HCT116 (cell line): ENCODE measurements at regions not wholly inside any gene's neighbourhood (a gene's known extent, or its start where the extent isn't known, plus 50 kb on each side); places are given as distances from the start of the nearest gene placed in this dataset.

Experiments used
- ATAC-seq: fragments of 200-7000 bp; cut with Tn5 transposase; 2 replicates; pipeline ENCODE4 v1.9.1; 2020; ENCODE audit warnings: mild to moderate bottlenecking, moderate library complexity
- BruUV-seq: library from RNA; stranded (reverse); fragments of 400-500 nt; replicated peaks from 2 replicates; lab custom pipeline; 2021; lab: Mats Ljungman, UMichigan
- CTCF ChIA-PET: fragments of 300-600 bp; sonication (Branson Sonifier 250); formaldehyde crosslinking; loops from one replicate; lab custom pipeline; 2021; ENCODE audit warnings: antibody characterized with exemption; lab: Charles Lee
- POLR2A ChIA-PET: fragments of 300-600, 350-600 bp; sonication (Branson Sonifier 250); formaldehyde crosslinking; loops from one replicate; lab custom pipeline; 2021; ENCODE audit warnings: antibody characterized with exemption; lab: Charles Lee
- RAD21 ChIA-PET, 2 experiments: fragments of 300-600 bp; sonication (Branson Sonifier 250); formaldehyde crosslinking; loops; one replicate each; lab custom pipeline; 2023; ENCODE audit warnings: low total read pairs in 2 of 2; ENCODE audit not compliant: uncharacterized antibody in 2 of 2, unreplicated experiment in 2 of 2, low non-redundant PET in 1 of 2; lab: Charles Lee
- DNase-seq: peaks from one replicate; pipeline ENCODE4 v3.0.0-alpha.2; 2010; ENCODE audit warnings: low read depth, low spot score
- H2AFZ ChIP-seq: fragments of 200-600 bp; shearing (Covaris generic), sonication (generic); 2 replicates; pipeline ENCODE4 v1.6.1; 2017; ENCODE audit warnings: low read depth, mixed run types, mixed read lengths, antibody characterized with exemption, low read length; ENCODE audit not compliant: poor library complexity, severe bottlenecking
- H3K27ac ChIP-seq: 2 replicates; pipeline ENCODE4 v1.5.1; 2012; ENCODE audit warnings: low read depth, low read length
- H3K27me3 ChIP-seq: fragments of 200-600 bp; sonication (generic); 2 replicates; pipeline ENCODE4 v1.6.1; 2016; ENCODE audit warnings: mixed run types, low read length, mixed read lengths; ENCODE audit not compliant: insufficient read depth
- H3K36me3 ChIP-seq, 2 experiments: fragments of 200-500 bp in 1 of 2; fragments of 200-600 bp in 1 of 2; sonication (Bioruptor generic) in 1 of 2; sonication (generic) in 1 of 2; 2 replicates each; pipeline versions ENCODE4 v1.5.1 to v1.6.1; 2014 to 2016; ENCODE audit warnings: low read length in 2 of 2, inconsistent platforms in 1 of 2, mixed read lengths in 1 of 2, mixed run types in 1 of 2; ENCODE audit not compliant: insufficient read depth in 2 of 2, control insufficient read depth in 1 of 2
- H3K4me1 ChIP-seq, 2 experiments: fragments of 200-600 bp in 1 of 2; sonication (generic) in 1 of 2; 2 replicates each; pipeline versions ENCODE4 v1.5.1 to v1.6.1; 2012 to 2017; ENCODE audit warnings: low read length in 2 of 2, inconsistent platforms in 1 of 2, mild to moderate bottlenecking in 1 of 2, mixed read lengths in 1 of 2, mixed run types in 1 of 2, moderate library complexity in 1 of 2; ENCODE audit not compliant: insufficient read depth in 2 of 2, control insufficient read depth in 1 of 2
- H3K4me2 ChIP-seq: fragments of 200-600 bp; sonication (generic); 2 replicates; pipeline ENCODE4 v1.6.1; 2017; ENCODE audit warnings: mixed run types, low read length, mixed read lengths
- H3K4me3 ChIP-seq, 2 experiments: fragments of 200-600 bp in 1 of 2; sonication (generic) in 1 of 2; replicated peaks in 1 of 2; 2 replicates each; pipeline ENCODE4 v1.5.1; 2011 to 2016; ENCODE audit warnings: low read length in 2 of 2, control low read depth in 1 of 2, low read depth in 1 of 2, mild to moderate bottlenecking in 1 of 2, mixed read lengths in 1 of 2, mixed run types in 1 of 2
- H3K79me2 ChIP-seq: fragments of 200-600 bp; sonication (generic); 2 replicates; pipeline ENCODE4 v1.6.1; 2017; ENCODE audit warnings: mild to moderate bottlenecking, mixed run types, low read length, moderate library complexity, mixed read lengths; ENCODE audit not compliant: insufficient read depth
- H3K9ac ChIP-seq: fragments of 200-600 bp; sonication (generic); 2 replicates; pipeline ENCODE4 v1.6.1; 2016; ENCODE audit warnings: low read length, mixed read lengths
- H3K9me2 ChIP-seq: fragments of 200-600 bp; sonication (generic), shearing (Covaris generic); 2 replicates; pipeline ENCODE4 v1.6.1; 2017; ENCODE audit warnings: mixed run types, mild to moderate bottlenecking, moderate library complexity; ENCODE audit not compliant: insufficient read depth
- H3K9me3 ChIP-seq, 2 experiments: fragments of 200-500 bp in 1 of 2; fragments of 200-600 bp in 1 of 2; sonication (Bioruptor generic) in 1 of 2; sonication (generic) in 1 of 2; 2 replicates each; pipeline ENCODE4 v1.6.1; 2014 to 2017; ENCODE audit warnings: low read length in 2 of 2, mixed read lengths in 2 of 2, inconsistent platforms in 1 of 2, low read depth in 1 of 2, mild to moderate bottlenecking in 1 of 2, mixed run types in 1 of 2, moderate library complexity in 1 of 2; ENCODE audit not compliant: control insufficient read depth in 1 of 2, insufficient read depth in 1 of 2
- H4K20me1 ChIP-seq: fragments of 200-600 bp; sonication (generic), shearing (Covaris generic); 2 replicates; pipeline ENCODE4 v1.6.1; 2017; ENCODE audit warnings: mixed run types, mild to moderate bottlenecking, moderate library complexity; ENCODE audit not compliant: insufficient read depth
- CBX3 ChIP-seq: IDR thresholded peaks from 2 replicates; pipeline ENCODE4 v1.6.1; 2012; ENCODE audit warnings: low read depth
- CEBPB ChIP-seq: IDR thresholded peaks from 2 replicates; pipeline ENCODE4 v1.6.1; 2012; ENCODE audit warnings: low read depth
- EGR1 ChIP-seq: IDR thresholded peaks from 2 replicates; pipeline ENCODE4 v1.6.1; 2012; ENCODE audit warnings: low read depth
- ELF1 ChIP-seq: IDR thresholded peaks from 2 replicates; pipeline ENCODE4 v1.6.1; 2012; ENCODE audit warnings: low read depth, borderline replicate concordance
- EZH2 ChIP-seq: fragments of 200-600 bp; sonication (generic); IDR thresholded peaks from 2 replicates; pipeline ENCODE4 v1.6.1; 2017; ENCODE audit warnings: antibody characterized with exemption, mixed run types
- EZH2phosphoT487 ChIP-seq: fragments of 200-600 bp; IDR thresholded peaks from 2 replicates; pipeline ENCODE4 v1.6.1; 2018; ENCODE audit warnings: antibody characterized with exemption, borderline replicate concordance
- JUND ChIP-seq: IDR thresholded peaks from 2 replicates; pipeline ENCODE4 v1.6.1; 2012
- POLR2A ChIP-seq: IDR thresholded peaks from 2 replicates; pipeline ENCODE4 v1.7.0; 2011; ENCODE audit warnings: borderline replicate concordance; ENCODE audit not compliant: insufficient read depth, insufficient read length; ENCODE audit errors: extremely low read depth
- RAD21 ChIP-seq: IDR thresholded peaks from 2 replicates; pipeline ENCODE4 v1.6.1; 2012; ENCODE audit warnings: low read depth, mild to moderate bottlenecking
- YY1 ChIP-seq: IDR thresholded peaks from 2 replicates; pipeline ENCODE4 v1.6.1; 2011; ENCODE audit warnings: low read length, low read depth, moderate library complexity, mild to moderate bottlenecking; ENCODE audit not compliant: insufficient replicate concordance; ENCODE audit errors: extremely low read depth
- ZFX ChIP-seq: fragments of 450-650 bp; IDR thresholded peaks from 2 replicates; pipeline ENCODE4 v1.6.1; 2017
- intact Hi-C: fragments of 100-400 bp; cut with micrococcal nuclease; formaldehyde crosslinking; loops from 2 replicates; pipeline ENCODE4 v1.10.0; 2022
- TF ChIP-seq, protein P1 (sequence below): IDR thresholded peaks from 2 replicates; pipeline ENCODE4 v1.6.1; 2012
- TF ChIP-seq, protein P2 (sequence below): IDR thresholded peaks from 2 replicates; pipeline ENCODE4 v1.6.1; 2012; ENCODE audit warnings: low read depth

DNA sequence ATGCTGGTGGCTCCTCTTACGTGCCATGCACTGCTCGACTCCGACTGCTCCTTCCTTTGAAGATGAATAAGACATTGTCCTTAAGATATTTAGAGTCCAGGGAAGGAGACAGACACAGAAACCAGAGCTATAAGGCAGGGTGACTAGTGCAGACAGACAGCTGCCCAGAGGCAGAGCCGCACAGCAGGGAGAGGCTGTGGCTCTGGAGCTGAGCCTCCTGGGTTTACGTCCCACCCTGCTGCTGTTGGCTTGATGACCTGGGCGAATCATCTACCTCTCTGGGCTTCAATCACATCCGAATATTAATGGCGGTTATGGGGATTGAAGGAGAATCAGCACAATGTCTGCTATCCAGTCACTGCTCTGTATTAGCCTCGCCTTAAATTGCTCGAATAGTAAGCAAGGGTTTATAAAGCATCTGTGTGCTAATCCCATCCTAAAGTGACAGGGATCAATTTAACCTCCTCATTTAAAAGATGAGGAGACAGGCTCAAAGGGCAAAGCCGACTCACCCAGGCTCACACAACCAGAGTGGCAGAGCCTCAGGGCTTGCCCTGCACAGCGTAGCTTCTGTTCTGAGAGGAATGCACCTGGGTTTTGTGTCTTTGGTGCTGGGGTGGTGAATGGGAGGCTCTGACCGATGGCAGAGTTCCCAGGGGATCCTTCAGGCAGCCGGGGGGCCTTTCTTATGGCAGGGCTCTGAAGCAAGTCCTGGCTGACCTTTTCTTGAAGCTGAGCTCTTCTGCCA lies 284.1 kb downstream of the MYCN start:
- no peak overlapping the region for H3K9ac ChIP-seq
- H2AFZ ChIP-seq = no peak overlapping the region
- H3K27ac ChIP-seq = no peak overlapping the region
- DNase-seq (no peak), ATAC-seq (no peak)
- H3K27me3 ChIP-seq = peaks cover 4% of the 10 kb centered on the region; the same call in 1 of the 2 replicates
- CTCF ChIA-PET = no interaction called here
- TF ChIP-seq CEBPB (no peak), JUND (no peak), YY1 (no peak), POLR2A (no peak), ZFX (no peak), EZH2phosphoT487 (no peak), ELF1 (no peak), EZH2 (no peak), EGR1 (no peak), CBX3 (no peak), RAD21 (no peak)
- TF ChIP-seq, protein P1, sequence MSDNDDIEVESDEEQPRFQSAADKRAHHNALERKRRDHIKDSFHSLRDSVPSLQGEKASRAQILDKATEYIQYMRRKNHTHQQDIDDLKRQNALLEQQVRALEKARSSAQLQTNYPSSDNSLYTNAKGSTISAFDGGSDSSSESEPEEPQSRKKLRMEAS = no peak
- TF ChIP-seq, protein P2, sequence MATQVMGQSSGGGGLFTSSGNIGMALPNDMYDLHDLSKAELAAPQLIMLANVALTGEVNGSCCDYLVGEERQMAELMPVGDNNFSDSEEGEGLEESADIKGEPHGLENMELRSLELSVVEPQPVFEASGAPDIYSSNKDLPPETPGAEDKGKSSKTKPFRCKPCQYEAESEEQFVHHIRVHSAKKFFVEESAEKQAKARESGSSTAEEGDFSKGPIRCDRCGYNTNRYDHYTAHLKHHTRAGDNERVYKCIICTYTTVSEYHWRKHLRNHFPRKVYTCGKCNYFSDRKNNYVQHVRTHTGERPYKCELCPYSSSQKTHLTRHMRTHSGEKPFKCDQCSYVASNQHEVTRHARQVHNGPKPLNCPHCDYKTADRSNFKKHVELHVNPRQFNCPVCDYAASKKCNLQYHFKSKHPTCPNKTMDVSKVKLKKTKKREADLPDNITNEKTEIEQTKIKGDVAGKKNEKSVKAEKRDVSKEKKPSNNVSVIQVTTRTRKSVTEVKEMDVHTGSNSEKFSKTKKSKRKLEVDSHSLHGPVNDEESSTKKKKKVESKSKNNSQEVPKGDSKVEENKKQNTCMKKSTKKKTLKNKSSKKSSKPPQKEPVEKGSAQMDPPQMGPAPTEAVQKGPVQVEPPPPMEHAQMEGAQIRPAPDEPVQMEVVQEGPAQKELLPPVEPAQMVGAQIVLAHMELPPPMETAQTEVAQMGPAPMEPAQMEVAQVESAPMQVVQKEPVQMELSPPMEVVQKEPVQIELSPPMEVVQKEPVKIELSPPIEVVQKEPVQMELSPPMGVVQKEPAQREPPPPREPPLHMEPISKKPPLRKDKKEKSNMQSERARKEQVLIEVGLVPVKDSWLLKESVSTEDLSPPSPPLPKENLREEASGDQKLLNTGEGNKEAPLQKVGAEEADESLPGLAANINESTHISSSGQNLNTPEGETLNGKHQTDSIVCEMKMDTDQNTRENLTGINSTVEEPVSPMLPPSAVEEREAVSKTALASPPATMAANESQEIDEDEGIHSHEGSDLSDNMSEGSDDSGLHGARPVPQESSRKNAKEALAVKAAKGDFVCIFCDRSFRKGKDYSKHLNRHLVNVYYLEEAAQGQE = no peak
- H4K20me1 ChIP-seq = no peaks in the 10 kb centered on the region
- RAD21 ChIA-PET = no interaction called here
- no peaks in the 10 kb centered on the region for H3K9me3 ChIP-seq
- no TSS peak for BruUV-seq
- no peaks in the 10 kb centered on the region for H3K79me2 ChIP-seq
- H3K4me2 ChIP-seq = no peak overlapping the region
- no peaks in the 10 kb centered on the region for H3K36me3 ChIP-seq
- H3K4me3 ChIP-seq = no peak overlapping the region
- intact Hi-C loops = no loop called here
- no peaks in the 10 kb centered on the region for H3K4me1 ChIP-seq
- no peaks in the 10 kb centered on the region for H3K9me2 ChIP-seq
- POLR2A ChIA-PET = no interaction called here
